ENCODE measurements at regions not wholly inside any gene's neighbourhood (a gene's known extent, or its start where the extent isn't known, plus 50 kb on each side); places are given as distances from the start of the nearest gene placed in this dataset.

DNA sequence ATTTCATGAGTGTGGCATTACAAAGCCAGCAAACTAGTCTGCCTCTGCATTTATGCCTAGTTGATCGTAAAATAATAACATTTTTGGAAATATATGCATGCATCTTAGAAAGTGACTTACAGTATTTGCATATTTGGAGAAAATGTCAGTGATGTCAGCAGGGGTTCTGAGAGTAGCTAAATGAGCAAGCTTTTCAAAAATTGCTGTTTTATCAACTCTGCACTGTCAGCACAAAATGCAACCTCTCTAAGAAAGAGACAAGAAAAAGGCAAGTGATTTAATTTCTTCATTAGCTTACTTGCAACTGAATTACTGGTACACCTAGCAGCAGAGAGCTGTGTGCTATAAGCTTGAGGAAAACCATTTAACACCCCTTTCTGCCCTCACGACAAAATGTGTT lies 632.5 kb upstream of the MMS22L start:
- TF ChIP-seq CTCF (IDR thresholded peaks at IDR 0.05) (no peak), POLR2A (IDR thresholded peaks at IDR 0.05) (no peak), POLR2AphosphoS5 (IDR thresholded peaks at IDR 0.05) (no peak)

Measured in sigmoid colon (tissue), 4 donors.